ENCODE measurements at regions not wholly inside any gene's neighbourhood (a gene's known extent, or its start where the extent isn't known, plus 50 kb on each side); places are given as distances from the start of the nearest gene placed in this dataset.

DNA sequence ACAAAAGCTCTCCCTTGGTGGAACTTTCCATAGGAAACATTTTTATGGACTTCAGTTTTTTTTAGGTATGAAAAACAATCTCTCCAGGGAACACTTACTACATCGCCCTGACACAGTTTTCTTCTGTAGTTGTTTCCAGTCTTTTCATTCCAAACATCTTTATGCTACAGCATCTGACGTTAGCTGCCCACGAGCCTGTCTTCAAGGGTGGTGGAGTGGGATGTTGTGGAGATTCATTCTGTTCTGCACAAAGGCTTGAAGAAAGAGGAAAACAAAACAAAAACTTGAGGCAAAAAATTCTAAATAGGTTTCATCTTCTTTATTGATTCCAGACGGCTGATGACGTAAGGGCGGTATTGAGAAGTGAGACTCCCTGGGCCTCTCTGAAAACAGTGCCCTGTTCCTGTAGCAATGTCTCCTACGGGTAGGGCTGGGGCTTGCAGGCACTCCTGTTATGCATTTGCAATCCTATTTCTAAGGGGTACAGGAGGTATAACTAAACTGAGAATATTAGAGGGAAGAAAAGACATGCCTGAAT is 375.0 kb downstream of the RNF144A start:
- Histone ChIP-seq H3K36me3 (ENCODE audit: insufficient read depth, low read length) (no peaks in the 10 kb centered on the region), H3K27ac (ENCODE audit: low read length) (no peak overlapping the region), H3K9me2 (ENCODE audit: insufficient read depth, low read length) (no peaks in the 10 kb centered on the region), H3F3A (ENCODE audit: insufficient read depth, low read length, poor library complexity, severe bottlenecking) (no peaks in the 10 kb centered on the region), H3K27me3 (ENCODE audit: insufficient read depth, low read depth, low read length) (no peaks in the 10 kb centered on the region), H3K4me2 (ENCODE audit: low read length) (no peak overlapping the region), H3K9me3 (ENCODE audit: low read length) (no peaks in the 10 kb centered on the region), H4K20me1 (ENCODE audit: insufficient read depth) (no peaks in the 10 kb centered on the region), H3K4me3 (ENCODE audit: low read length) (no peak overlapping the region), H2AFZ (ENCODE audit: low read depth, low read length) (no peak overlapping the region), H3K79me2 (replicated peaks; ENCODE audit: insufficient read depth, low read length) (no peaks in the 10 kb centered on the region), H3K9ac (ENCODE audit: low read length) (no peak overlapping the region)
- TF ChIP-seq SMC3 (conservative IDR thresholded peaks at IDR 0.05; ENCODE audit: poor library complexity), result no peak
- TF ChIP-seq TAF1 (IDR thresholded peaks at IDR 0.05; ENCODE audit: low read depth), result no peak
- TF ChIP-seq RAD21 (conservative IDR thresholded peaks at IDR 0.05), result no peak
- TF ChIP-seq EZH2 (IDR thresholded peaks at IDR 0.05; ENCODE audit: borderline replicate concordance, insufficient read depth, low read length, poor library complexity, severe bottlenecking), result no peak
- no peak for TF ChIP-seq MXI1 (conservative IDR thresholded peaks at IDR 0.05; ENCODE audit: poor library complexity, severe bottlenecking)
- TF ChIP-seq, protein P1, sequence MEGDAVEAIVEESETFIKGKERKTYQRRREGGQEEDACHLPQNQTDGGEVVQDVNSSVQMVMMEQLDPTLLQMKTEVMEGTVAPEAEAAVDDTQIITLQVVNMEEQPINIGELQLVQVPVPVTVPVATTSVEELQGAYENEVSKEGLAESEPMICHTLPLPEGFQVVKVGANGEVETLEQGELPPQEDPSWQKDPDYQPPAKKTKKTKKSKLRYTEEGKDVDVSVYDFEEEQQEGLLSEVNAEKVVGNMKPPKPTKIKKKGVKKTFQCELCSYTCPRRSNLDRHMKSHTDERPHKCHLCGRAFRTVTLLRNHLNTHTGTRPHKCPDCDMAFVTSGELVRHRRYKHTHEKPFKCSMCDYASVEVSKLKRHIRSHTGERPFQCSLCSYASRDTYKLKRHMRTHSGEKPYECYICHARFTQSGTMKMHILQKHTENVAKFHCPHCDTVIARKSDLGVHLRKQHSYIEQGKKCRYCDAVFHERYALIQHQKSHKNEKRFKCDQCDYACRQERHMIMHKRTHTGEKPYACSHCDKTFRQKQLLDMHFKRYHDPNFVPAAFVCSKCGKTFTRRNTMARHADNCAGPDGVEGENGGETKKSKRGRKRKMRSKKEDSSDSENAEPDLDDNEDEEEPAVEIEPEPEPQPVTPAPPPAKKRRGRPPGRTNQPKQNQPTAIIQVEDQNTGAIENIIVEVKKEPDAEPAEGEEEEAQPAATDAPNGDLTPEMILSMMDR (IDR thresholded peaks at IDR 0.05; ENCODE audit: poor library complexity, severe bottlenecking), result no peak
- TF ChIP-seq EP300 (conservative IDR thresholded peaks at IDR 0.05; ENCODE audit: poor library complexity, severe bottlenecking), result no peak
- no peak for TF ChIP-seq POLR2AphosphoS5 (IDR thresholded peaks at IDR 0.05)

DNA sequence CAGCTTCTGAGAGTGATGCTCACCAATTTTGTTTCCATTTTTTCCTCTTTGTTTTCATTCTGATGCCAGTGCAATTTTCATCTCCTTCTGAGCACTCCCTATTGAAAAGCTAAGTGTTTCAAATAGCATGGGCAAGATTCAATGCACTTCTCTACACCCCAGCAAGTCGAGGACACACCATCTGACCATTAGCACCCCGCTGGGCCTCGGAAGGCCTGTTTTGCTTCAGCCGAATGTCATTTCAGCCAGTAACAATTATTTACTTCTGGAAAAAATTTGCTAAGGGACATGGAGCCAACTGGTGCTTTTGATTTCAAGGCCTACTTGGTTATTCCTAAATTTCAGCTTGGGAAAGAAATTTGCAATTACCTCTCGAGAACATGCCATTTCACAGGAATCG is 392.4 kb downstream of the RNF144A start:
- no peak overlapping the region for H3K4me2 ChIP-seq (ENCODE audit: low read length)
- H3K27me3 ChIP-seq (ENCODE audit: insufficient read depth, low read depth, low read length), result no peaks in the 10 kb centered on the region
- H3K36me3 ChIP-seq (ENCODE audit: insufficient read depth, low read length), result no peaks in the 10 kb centered on the region
- no peaks in the 10 kb centered on the region for H4K20me1 ChIP-seq (ENCODE audit: insufficient read depth)
- no peak overlapping the region for H3K9ac ChIP-seq (ENCODE audit: low read length)
- H3K9me2 ChIP-seq (ENCODE audit: insufficient read depth, low read length), result no peaks in the 10 kb centered on the region
- H3K4me3 ChIP-seq (ENCODE audit: low read length), result no peak overlapping the region
- no peaks in the 10 kb centered on the region for H3F3A ChIP-seq (ENCODE audit: insufficient read depth, low read length, poor library complexity, severe bottlenecking)
- no peaks in the 10 kb centered on the region for H3K79me2 ChIP-seq (replicated peaks; ENCODE audit: insufficient read depth, low read length)
- H3K9me3 ChIP-seq (ENCODE audit: low read length), result no peaks in the 10 kb centered on the region
- no peak overlapping the region for H2AFZ ChIP-seq (ENCODE audit: low read depth, low read length)
- no peak overlapping the region for H3K27ac ChIP-seq (ENCODE audit: low read length)
- TF ChIP-seq POLR2AphosphoS5 (IDR thresholded peaks at IDR 0.05), result peak; percentile 65
- TF ChIP-seq, protein P1 (IDR thresholded peaks at IDR 0.05; ENCODE audit: poor library complexity, severe bottlenecking), result no peak

DNA sequence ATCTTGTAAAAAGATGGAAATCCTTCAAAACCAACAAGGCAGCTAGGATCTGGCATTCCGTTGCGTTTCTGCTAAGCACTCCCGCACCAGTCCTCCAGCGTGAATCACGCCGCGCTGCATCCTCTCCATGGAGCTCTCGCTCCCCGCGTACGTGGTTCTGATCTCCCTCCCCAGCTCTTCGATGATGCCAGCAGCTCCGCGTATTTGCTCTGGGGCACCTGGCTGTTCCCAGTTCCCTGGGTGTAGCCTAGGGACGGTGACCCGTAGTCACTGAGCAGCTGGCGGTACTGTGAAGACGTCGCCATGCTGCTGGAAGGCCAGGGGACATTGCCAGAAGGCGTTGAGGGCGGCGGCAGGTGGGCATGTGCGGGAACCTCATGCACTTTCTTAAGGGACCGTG is 407.5 kb downstream of the RNF144A start:
- no peak overlapping the region for H3K4me2 ChIP-seq (ENCODE audit: low read length)

More for the DNA sequence above, 407.5 kb downstream of the RNF144A start:
- Histone ChIP-seq H3K79me2 (replicated peaks; ENCODE audit: insufficient read depth, low read length) (no peaks in the 10 kb centered on the region), H3K27ac (ENCODE audit: low read length) (no peak overlapping the region), H2AFZ (ENCODE audit: low read depth, low read length) (no peak overlapping the region), H3K27me3 (ENCODE audit: insufficient read depth, low read depth, low read length) (no peaks in the 10 kb centered on the region), H3K9ac (ENCODE audit: low read length) (no peak overlapping the region), H3K9me3 (ENCODE audit: low read length) (no peaks in the 10 kb centered on the region), H4K20me1 (ENCODE audit: insufficient read depth) (no peaks in the 10 kb centered on the region), H3F3A (ENCODE audit: insufficient read depth, low read length, poor library complexity, severe bottlenecking) (no peaks in the 10 kb centered on the region), H3K4me3 (ENCODE audit: low read length) (no peak overlapping the region), H3K9me2 (ENCODE audit: insufficient read depth, low read length) (no peaks in the 10 kb centered on the region), H3K36me3 (ENCODE audit: insufficient read depth, low read length) (no peaks in the 10 kb centered on the region)
- TF ChIP-seq RAD21 (conservative IDR thresholded peaks at IDR 0.05), result no peak
- TF ChIP-seq, protein P1 (IDR thresholded peaks at IDR 0.05; ENCODE audit: poor library complexity, severe bottlenecking), result no peak
- no peak for TF ChIP-seq SMC3 (conservative IDR thresholded peaks at IDR 0.05; ENCODE audit: poor library complexity)
- no peak for TF ChIP-seq POLR2AphosphoS5 (IDR thresholded peaks at IDR 0.05)
- no peak for TF ChIP-seq MXI1 (conservative IDR thresholded peaks at IDR 0.05; ENCODE audit: poor library complexity, severe bottlenecking)
- TF ChIP-seq, protein P2, sequence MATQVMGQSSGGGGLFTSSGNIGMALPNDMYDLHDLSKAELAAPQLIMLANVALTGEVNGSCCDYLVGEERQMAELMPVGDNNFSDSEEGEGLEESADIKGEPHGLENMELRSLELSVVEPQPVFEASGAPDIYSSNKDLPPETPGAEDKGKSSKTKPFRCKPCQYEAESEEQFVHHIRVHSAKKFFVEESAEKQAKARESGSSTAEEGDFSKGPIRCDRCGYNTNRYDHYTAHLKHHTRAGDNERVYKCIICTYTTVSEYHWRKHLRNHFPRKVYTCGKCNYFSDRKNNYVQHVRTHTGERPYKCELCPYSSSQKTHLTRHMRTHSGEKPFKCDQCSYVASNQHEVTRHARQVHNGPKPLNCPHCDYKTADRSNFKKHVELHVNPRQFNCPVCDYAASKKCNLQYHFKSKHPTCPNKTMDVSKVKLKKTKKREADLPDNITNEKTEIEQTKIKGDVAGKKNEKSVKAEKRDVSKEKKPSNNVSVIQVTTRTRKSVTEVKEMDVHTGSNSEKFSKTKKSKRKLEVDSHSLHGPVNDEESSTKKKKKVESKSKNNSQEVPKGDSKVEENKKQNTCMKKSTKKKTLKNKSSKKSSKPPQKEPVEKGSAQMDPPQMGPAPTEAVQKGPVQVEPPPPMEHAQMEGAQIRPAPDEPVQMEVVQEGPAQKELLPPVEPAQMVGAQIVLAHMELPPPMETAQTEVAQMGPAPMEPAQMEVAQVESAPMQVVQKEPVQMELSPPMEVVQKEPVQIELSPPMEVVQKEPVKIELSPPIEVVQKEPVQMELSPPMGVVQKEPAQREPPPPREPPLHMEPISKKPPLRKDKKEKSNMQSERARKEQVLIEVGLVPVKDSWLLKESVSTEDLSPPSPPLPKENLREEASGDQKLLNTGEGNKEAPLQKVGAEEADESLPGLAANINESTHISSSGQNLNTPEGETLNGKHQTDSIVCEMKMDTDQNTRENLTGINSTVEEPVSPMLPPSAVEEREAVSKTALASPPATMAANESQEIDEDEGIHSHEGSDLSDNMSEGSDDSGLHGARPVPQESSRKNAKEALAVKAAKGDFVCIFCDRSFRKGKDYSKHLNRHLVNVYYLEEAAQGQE (IDR thresholded peaks at IDR 0.05; ENCODE audit: borderline replicate concordance), result no peak
- TF ChIP-seq TAF1 (IDR thresholded peaks at IDR 0.05; ENCODE audit: low read depth), result no peak
- no peak for TF ChIP-seq EP300 (conservative IDR thresholded peaks at IDR 0.05; ENCODE audit: poor library complexity, severe bottlenecking)
- no peak for TF ChIP-seq EZH2 (IDR thresholded peaks at IDR 0.05; ENCODE audit: borderline replicate concordance, insufficient read depth, low read length, poor library complexity, severe bottlenecking)

Measured in neural cell (in vitro differentiated cells).